Tibial nerve (tissue), 4 donors: ENCODE measurements at regions not wholly inside any gene's neighbourhood (a gene's known extent, or its start where the extent isn't known, plus 50 kb on each side); places are given as distances from the start of the nearest gene placed in this dataset.

Source experiments
- CTCF ChIP-seq, 5 experiments: fragments of 200-600 bp in 3 of 5; fragments of 450-650 bp in 2 of 5; sonication (generic) in 3 of 5; IDR thresholded peaks; one replicate each; pipeline ENCODE4 v1.5.1; 2016 to 2019; ENCODE audit warnings: antibody characterized with exemption in 5 of 5, mild to moderate bottlenecking in 3 of 5, moderate library complexity in 2 of 5
- EP300 ChIP-seq, 2 donors: sonication (generic); formaldehyde crosslinking; IDR thresholded peaks; one replicate each; pipeline ENCODE4 v1.6.1; 2017; ENCODE audit warnings: antibody characterized with exemption in 2 of 2, mild to moderate bottlenecking in 1 of 2

GRCh38 chr20:56760610-56761009 is 131.5 kb downstream of the TFAP2C start:
- TF ChIP-seq CTCF (IDR thresholded peaks at IDR 0.05) (no peak), EP300 (IDR thresholded peaks at IDR 0.05) (no peak)
